Activated T-helper 17 cell treated with anti-CD3 and anti-CD28 coated beads, Interleukin-2, amount 50 U/mL, for 72 hours (primary cell): ENCODE measurements at regions not wholly inside any gene's neighbourhood (a gene's known extent, or its start where the extent isn't known, plus 50 kb on each side); places are given as distances from the start of the nearest gene placed in this dataset.
"Not testable (repeated sequence)": the region's sequence is repeated elsewhere in the genome, so short reads cannot be mapped to it uniquely, and the experiment has no call there.

Experiments used
- ATAC-seq: fragments of 150-1000 bp; cut with Tn5 transposase; replicated peaks from 2 replicates; pipeline ENCODE4 v1.10.0; 2021; ENCODE audit warnings: mild to moderate bottlenecking, moderate library complexity
- H3K27ac Mint-ChIP-seq: one replicate; pipeline ENCODE4 v1.8.0; 2022; ENCODE audit warnings: mixed read lengths
- H3K27me3 Mint-ChIP-seq: one replicate; pipeline ENCODE4 v1.8.0; 2022; ENCODE audit warnings: mixed read lengths
- H3K36me3 Mint-ChIP-seq: one replicate; pipeline ENCODE4 v1.8.0; 2022; ENCODE audit warnings: low read depth, mild to moderate bottlenecking, mixed read lengths
- H3K4me1 Mint-ChIP-seq: one replicate; pipeline ENCODE4 v1.8.0; 2022; ENCODE audit warnings: mixed read lengths
- H3K4me3 Mint-ChIP-seq: one replicate; pipeline ENCODE4 v1.8.0; 2022; ENCODE audit warnings: mild to moderate bottlenecking, mixed read lengths
- H3K9me3 Mint-ChIP-seq: one replicate; pipeline ENCODE4 v1.8.0; 2022; ENCODE audit warnings: mixed read lengths

- Mint-ChIP-seq H3K36me3 (no peaks in the 10 kb centered on the region), H3K27me3 (no peaks in the 10 kb centered on the region), H3K4me3 (no peak overlapping the region), H3K4me1 (no peaks in the 10 kb centered on the region), H3K27ac (no peak overlapping the region), H3K9me3 (no peaks in the 10 kb centered on the region)
- no peak for ATAC-seq
Measured at GRCh38 chr7:16098058-16098457, 323.3 kb downstream of the CRPPA start.

GRCh38 chr7:16095171-16095950 is 326.0 kb downstream of the CRPPA start:
- H3K27me3 Mint-ChIP-seq: no peaks in the 10 kb centered on the region
- H3K4me3 Mint-ChIP-seq: no peak overlapping the region
- no peaks in the 10 kb centered on the region for H3K9me3 Mint-ChIP-seq
- H3K4me1 Mint-ChIP-seq: no peaks in the 10 kb centered on the region
- no peak overlapping the region for H3K27ac Mint-ChIP-seq
- no peaks in the 10 kb centered on the region for H3K36me3 Mint-ChIP-seq
- ATAC-seq: no peak

GRCh38 chr7:16094651-16095050 is 326.7 kb downstream of the CRPPA start:
- H3K27me3 Mint-ChIP-seq: no peaks in the 10 kb centered on the region
- no peak overlapping the region for H3K27ac Mint-ChIP-seq
- ATAC-seq: no peak
- H3K36me3 Mint-ChIP-seq: no peaks in the 10 kb centered on the region
- H3K4me1 Mint-ChIP-seq: no peaks in the 10 kb centered on the region
- H3K4me3 Mint-ChIP-seq: no peak overlapping the region
- no peaks in the 10 kb centered on the region for H3K9me3 Mint-ChIP-seq

GRCh38 chr7:16092711-16093110 is 328.6 kb downstream of the CRPPA start:
- H3K36me3 Mint-ChIP-seq: no peaks in the 10 kb centered on the region

GRCh38 chr7:16091701-16092310 is 329.5 kb downstream of the CRPPA start:
- H3K4me1 Mint-ChIP-seq: no peaks in the 10 kb centered on the region
- ATAC-seq: no peak
- H3K9me3 Mint-ChIP-seq: no peaks in the 10 kb centered on the region
- no peak overlapping the region for H3K4me3 Mint-ChIP-seq
- no peaks in the 10 kb centered on the region for H3K36me3 Mint-ChIP-seq
- no peak overlapping the region for H3K27ac Mint-ChIP-seq
- no peaks in the 10 kb centered on the region for H3K27me3 Mint-ChIP-seq

More at GRCh38 chr7:16092711-16093110, 328.6 kb downstream of the CRPPA start:
- no peak overlapping the region for H3K27ac Mint-ChIP-seq
- no peaks in the 10 kb centered on the region for H3K4me1 Mint-ChIP-seq
- H3K9me3 Mint-ChIP-seq: no peaks in the 10 kb centered on the region
- ATAC-seq: no peak
- no peak overlapping the region for H3K4me3 Mint-ChIP-seq
- no peaks in the 10 kb centered on the region for H3K27me3 Mint-ChIP-seq

GRCh38 chr7:16089801-16090200 is 331.5 kb downstream of the CRPPA start:
- Mint-ChIP-seq H3K9me3 (no peaks in the 10 kb centered on the region), H3K27ac (no peak overlapping the region), H3K27me3 (no peaks in the 10 kb centered on the region), H3K4me1 (no peaks in the 10 kb centered on the region), H3K4me3 (no peak overlapping the region), H3K36me3 (no peaks in the 10 kb centered on the region)
- no peak for ATAC-seq

- Mint-ChIP-seq H3K9me3 (no peaks in the 10 kb centered on the region), H3K27me3 (no peaks in the 10 kb centered on the region), H3K36me3 (no peaks in the 10 kb centered on the region), H3K4me1 (no peaks in the 10 kb centered on the region), H3K4me3 (no peak overlapping the region), H3K27ac (no peak overlapping the region)
- ATAC-seq: no peak
Measured at GRCh38 chr7:16089191-16089590, 332.1 kb downstream of the CRPPA start.

GRCh38 chr7:16086743-16087142 is 334.6 kb downstream of the CRPPA start:
- H3K27me3 Mint-ChIP-seq: no peaks in the 10 kb centered on the region
- no peak for ATAC-seq
- H3K36me3 Mint-ChIP-seq: no peaks in the 10 kb centered on the region
- H3K27ac Mint-ChIP-seq: no peak overlapping the region
- no peak overlapping the region for H3K4me3 Mint-ChIP-seq
- H3K4me1 Mint-ChIP-seq: no peaks in the 10 kb centered on the region
- H3K9me3 Mint-ChIP-seq: no peaks in the 10 kb centered on the region

GRCh38 chr7:16085780-16086179 is 335.6 kb downstream of the CRPPA start:
- not testable (repeated sequence) for H3K9me3 Mint-ChIP-seq, H3K36me3 Mint-ChIP-seq, ATAC-seq, H3K27ac Mint-ChIP-seq, H3K27me3 Mint-ChIP-seq, H3K4me3 Mint-ChIP-seq, H3K4me1 Mint-ChIP-seq

GRCh38 chr7:16084875-16085274 is 336.5 kb downstream of the CRPPA start:
- no peak for ATAC-seq
- Mint-ChIP-seq H3K9me3 (no peaks in the 10 kb centered on the region), H3K27me3 (no peaks in the 10 kb centered on the region), H3K4me1 (no peaks in the 10 kb centered on the region), H3K4me3 (no peak overlapping the region), H3K27ac (no peak overlapping the region), H3K36me3 (no peaks in the 10 kb centered on the region)

- Mint-ChIP-seq H3K4me1 (no peaks in the 10 kb centered on the region), H3K27ac (no peak overlapping the region), H3K36me3 (no peaks in the 10 kb centered on the region), H3K27me3 (no peaks in the 10 kb centered on the region), H3K4me3 (no peak overlapping the region), H3K9me3 (no peaks in the 10 kb centered on the region)
- ATAC-seq: no peak
Measured at GRCh38 chr7:16084370-16084769, 337.0 kb downstream of the CRPPA start.

- no peak for ATAC-seq
Measured at GRCh38 chr7:16083931-16084330, 337.4 kb downstream of the CRPPA start.

GRCh38 chr7:16080131-16080530 is 341.2 kb downstream of the CRPPA start:
- Mint-ChIP-seq H3K27ac (no peak overlapping the region), H3K4me1 (no peaks in the 10 kb centered on the region), H3K9me3 (no peaks in the 10 kb centered on the region), H3K27me3 (no peaks in the 10 kb centered on the region), H3K36me3 (no peaks in the 10 kb centered on the region), H3K4me3 (no peak overlapping the region)
- ATAC-seq: no peak

More at GRCh38 chr7:16083931-16084330, 337.4 kb downstream of the CRPPA start:
- H3K4me1 Mint-ChIP-seq: no peaks in the 10 kb centered on the region
- H3K36me3 Mint-ChIP-seq: no peaks in the 10 kb centered on the region
- H3K9me3 Mint-ChIP-seq: no peaks in the 10 kb centered on the region
- no peak overlapping the region for H3K27ac Mint-ChIP-seq
- H3K4me3 Mint-ChIP-seq: no peak overlapping the region
- H3K27me3 Mint-ChIP-seq: no peaks in the 10 kb centered on the region

- no peaks in the 10 kb centered on the region for H3K36me3 Mint-ChIP-seq
- no peaks in the 10 kb centered on the region for H3K9me3 Mint-ChIP-seq
- no peak overlapping the region for H3K27ac Mint-ChIP-seq
- ATAC-seq: no peak
- no peak overlapping the region for H3K4me3 Mint-ChIP-seq
- no peaks in the 10 kb centered on the region for H3K4me1 Mint-ChIP-seq
- H3K27me3 Mint-ChIP-seq: no peaks in the 10 kb centered on the region
Measured at GRCh38 chr7:16079723-16080122, 341.6 kb downstream of the CRPPA start.

GRCh38 chr7:16078076-16078952 is 343.0 kb downstream of the CRPPA start:
- Mint-ChIP-seq H3K9me3 (no peaks in the 10 kb centered on the region), H3K27ac (no peak overlapping the region), H3K4me1 (no peaks in the 10 kb centered on the region), H3K4me3 (no peak overlapping the region), H3K36me3 (no peaks in the 10 kb centered on the region), H3K27me3 (no peaks in the 10 kb centered on the region)
- no peak for ATAC-seq
